HG03432 (cell line): ENCODE measurements at regions not wholly inside any gene's neighbourhood (a gene's known extent, or its start where the extent isn't known, plus 50 kb on each side); places are given as distances from the start of the nearest gene placed in this dataset.

Experiments
- ATAC-seq: cut with Tn5 transposase; IDR thresholded peaks from one replicate; pipeline ENCODE4 v1.9.1; 2021; ENCODE audit warnings: mild to moderate bottlenecking, moderate library complexity; ENCODE audit not compliant: unreplicated experiment

DNA sequence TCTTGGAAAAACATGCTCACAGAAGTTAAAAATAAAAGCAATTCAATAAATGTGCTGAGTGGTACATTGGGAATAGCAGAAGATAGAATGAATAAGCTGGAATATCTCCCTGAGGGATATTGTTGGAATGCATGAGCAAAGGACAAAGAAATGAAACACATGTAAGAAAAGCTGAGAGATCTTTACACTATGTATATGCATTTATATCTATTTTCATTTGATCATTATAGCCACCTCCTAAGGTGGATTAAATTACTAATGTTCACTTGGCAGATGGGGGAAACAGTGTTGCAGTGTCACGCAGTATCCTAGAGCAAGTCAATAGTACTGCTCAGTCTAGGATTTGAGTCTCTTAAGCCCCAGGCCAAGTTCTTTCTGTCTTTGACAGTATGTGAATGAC is 542.0 kb upstream of the MARCKS start:
- no peak for ATAC-seq

DNA sequence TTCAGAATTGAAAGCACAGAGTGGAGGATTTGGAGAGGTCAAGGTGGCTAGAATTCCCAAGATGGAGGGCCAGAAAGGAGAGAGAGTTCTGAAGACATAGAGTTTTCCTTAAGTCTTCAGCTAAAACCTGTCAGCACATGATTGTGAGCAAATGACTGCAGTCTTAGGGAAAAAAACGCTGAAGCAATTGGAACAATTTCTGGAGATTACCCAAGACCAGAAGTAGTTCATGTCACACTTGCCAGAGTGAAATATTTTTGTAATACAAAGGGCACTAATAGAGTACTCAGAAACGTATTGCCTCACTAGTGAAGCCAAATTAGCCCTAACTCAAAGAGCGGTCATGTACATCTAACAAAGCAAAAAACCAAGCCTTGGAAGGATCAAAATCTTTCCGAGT is 541.3 kb upstream of the MARCKS start:
- no peak for ATAC-seq

DNA sequence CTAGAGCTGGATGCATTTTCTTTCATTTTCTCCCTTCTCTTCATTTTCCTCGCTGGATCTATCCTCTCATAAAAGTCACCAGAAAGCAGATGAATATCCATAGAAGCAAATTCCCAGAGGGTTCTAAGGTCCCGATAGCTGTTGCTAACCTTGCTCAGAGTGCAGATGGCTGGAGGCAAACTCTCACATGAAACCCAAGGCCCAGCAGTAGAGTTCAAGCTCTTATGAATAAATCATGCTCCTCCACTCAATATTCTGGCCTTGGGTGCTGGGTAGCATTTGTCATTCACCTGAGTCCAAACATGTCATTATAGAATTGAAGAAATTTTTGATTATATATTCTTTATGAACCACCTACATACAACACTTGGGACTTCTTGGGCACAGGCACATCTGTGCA is 539.7 kb upstream of the MARCKS start:
- ATAC-seq, result no peak

DNA sequence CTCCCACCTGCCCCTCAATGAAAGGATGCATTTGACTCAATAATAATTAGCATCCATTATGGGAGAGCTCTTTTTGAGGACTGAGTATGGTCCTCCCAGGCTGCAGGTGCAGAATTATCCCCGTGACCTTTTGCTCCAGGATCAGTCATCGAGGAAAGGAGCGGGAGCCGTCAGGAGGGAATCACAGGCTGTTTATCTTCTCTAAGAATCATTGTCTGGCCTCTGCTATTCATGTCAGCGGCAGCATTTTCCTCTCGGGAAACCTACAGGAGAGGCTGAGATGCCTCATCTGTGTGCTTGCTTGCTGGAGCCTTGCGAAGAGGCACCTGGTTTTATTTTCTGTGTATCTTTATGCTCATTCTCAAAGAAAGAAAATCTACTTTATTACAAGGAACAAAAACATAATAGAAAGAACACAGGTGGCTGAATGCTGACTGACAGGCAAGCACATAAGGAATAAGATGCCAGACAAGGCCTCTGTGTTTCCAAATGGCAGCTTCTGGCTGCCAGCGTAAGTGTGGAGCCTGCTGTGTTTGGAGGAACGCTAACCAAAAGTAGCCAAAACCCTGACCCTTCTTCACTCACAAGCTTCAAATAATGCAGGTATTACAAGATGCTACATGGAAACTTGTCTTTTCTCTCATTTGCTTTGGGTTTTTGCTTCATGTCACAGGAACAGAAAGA is 539.1 kb upstream of the MARCKS start:
- no peak for ATAC-seq

DNA sequence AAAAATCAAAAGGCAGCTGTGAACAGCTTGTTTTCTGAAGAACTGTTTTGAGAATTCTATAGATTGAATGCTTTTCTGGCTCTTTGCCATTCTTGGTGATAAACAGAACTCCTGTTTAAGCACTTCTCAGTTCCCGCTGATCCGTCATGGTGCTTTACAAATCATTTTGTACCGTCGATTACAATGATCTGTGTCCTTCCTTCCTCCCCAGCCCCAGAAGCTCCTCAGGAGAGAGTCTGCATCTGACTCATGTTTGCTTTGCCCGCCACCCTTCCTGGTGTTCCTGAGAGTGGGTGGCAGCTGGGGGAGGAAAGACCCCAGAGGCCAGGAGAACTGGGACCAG is 538.6 kb upstream of the MARCKS start:
- ATAC-seq, result no peak

DNA sequence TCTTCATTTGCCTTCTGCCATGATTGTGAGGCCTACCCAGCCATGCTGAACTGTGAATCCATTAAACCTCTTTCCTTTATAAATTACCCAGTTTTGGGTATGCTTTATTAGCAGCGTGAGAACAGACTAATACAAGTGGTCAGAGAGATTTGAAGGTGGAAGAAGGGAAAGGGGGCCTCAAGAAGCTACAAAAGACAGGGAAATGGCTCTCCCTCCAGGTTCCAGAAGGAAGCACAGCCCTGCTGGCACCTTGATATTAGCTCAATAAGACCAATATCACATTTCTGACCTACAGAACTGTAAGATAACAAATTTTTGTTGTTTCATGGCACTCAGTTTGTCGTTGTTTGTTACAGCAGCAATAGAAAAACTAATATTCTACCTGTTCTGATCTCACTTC is 536.5 kb upstream of the MARCKS start:
- ATAC-seq, result no peak

DNA sequence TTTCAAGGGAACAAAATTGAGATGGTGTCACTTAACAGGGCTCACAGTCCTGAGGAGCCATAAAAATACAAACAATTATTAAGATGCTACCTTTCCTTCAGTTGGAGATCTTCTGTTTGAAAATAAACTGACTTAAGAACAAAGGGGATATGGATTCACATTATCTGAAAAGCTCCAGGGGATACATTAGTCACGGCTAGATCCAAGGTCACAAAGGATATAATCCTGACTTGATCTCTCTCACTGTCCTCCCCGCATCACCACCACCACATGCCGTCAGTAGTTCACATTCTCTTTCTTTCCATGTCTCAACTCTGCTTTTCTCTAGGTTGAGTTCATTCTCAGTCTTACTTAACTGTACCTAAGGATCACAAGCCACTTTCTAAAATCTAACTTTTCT is 530.4 kb upstream of the MARCKS start:
- ATAC-seq, result no peak

DNA sequence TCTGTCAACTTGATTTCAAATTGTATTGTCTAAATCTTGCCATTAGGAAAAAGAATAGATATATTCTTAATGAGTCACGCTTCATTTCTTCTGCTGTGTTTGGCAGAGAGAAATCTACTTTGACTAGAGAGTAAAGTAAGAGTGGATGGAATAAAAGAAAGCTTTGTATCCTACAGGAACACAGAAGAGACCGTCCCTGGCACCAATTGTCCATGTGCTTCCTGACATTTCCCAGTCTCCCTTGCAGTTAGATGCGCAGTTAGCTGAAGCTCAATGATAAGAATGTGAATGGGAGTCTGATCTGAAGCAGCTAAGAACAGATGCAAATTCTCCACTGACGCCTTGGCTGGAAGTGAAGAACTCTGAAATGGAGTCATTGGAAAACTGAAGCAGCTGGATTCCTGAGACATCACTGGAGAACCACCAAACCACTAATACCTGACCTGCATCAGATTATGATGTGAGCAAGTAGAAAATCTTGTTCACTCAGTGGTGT is 528.2 kb upstream of the MARCKS start:
- ATAC-seq, result no peak

DNA sequence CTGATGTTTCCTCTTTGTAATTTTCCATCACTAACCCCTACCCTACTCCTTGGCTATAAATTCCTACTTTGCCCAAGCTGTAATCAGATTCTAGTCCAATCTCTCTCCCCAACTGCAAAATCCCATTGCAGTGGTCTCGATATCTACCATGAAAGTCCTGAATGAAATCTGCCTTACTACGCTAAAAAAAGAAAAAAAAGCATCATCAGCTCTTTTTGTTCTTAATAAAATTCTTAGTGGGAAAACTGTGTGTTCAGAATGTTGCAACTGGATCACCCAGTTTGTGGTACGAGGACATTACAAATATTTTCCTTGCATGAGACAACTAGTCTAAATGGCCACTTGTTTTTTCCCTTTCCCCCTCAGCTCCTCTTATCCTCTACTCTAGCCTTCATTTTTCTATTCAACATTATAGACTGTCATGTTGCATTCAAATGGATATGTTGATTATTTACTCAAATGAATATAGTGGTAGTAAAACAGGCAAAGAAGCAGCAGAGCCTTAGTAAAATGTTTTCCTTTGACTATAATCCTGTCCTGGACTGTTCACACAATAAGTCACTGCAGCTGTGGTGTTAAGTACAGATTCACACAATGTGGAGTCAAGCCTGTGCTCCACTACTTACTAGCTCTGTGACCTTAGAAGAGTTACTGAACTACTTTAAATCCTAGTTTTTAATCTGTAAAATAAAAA is 527.1 kb upstream of the MARCKS start:
- ATAC-seq, result no peak

DNA sequence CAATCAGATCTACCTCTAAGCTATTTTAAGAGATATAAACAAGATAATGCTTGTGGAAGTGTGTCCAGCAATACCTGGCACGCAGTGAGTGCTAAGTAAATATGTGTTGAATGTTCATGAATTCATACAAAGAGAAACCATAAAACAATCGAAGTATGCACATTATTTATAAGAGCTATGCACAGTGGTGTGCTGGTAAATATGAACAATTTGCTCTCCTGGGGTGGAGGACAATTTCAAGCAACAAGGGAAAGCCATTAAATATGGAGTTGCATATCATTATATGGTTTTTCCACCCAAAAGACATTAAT is 526.6 kb upstream of the MARCKS start:
- ATAC-seq, result no peak

DNA sequence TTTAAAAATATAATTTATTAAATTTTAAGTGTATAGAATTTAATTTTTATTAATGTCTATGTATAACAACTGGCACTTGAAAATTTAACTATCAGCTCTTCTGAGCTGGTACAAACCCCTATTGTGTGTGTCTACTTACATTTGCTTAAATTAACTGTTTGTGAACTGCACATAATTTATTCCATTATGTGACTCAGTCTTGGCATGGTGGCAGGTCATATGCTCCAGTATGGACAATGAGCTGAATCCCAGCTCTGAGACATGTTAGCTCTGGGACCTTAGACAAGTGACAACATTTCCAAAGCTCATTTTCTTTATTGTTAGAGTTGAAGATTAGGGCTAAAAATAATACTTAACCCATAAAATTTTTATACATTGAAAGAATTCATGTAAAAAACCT is 526.1 kb upstream of the MARCKS start:
- no peak for ATAC-seq

DNA sequence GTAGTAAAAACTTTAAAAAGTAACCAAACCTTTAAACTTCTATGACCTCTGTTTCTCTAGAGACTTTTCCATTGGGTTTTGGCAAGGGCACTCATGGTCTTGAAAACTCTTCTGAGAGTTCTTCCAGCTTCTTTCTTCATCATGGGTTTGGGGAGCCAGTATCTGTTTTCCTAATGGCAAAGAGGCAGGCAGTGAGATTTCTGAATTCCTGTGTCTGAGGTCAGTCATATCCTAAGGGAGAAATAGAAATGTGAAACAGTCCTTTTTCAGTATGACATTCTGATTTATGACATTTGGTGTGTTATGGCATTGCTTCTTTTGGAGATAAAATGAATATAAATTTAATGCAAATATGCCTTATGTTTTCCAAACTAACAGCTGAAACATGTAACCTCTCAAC is 518.5 kb upstream of the MARCKS start:
- no peak for ATAC-seq

DNA sequence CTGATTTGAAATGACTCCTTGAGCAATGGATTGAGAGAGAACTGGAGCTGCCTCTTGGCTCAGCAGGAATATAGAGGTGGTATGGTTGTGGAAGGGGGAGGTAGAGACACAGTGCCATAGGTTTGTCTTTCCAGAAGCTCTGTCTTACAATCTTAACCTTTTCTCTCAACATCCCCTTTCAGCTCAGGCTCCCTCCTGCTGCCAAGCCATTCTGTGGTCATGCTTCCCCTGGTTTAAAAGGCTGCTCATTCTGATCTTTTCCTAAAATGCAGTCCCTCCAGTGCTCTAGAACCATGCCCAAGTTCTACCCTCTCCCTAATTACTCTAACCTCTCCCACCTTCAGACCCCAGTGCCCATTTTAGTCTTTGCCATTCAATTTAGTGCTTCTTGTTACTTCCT is 517.9 kb upstream of the MARCKS start:
- ATAC-seq, result no peak

DNA sequence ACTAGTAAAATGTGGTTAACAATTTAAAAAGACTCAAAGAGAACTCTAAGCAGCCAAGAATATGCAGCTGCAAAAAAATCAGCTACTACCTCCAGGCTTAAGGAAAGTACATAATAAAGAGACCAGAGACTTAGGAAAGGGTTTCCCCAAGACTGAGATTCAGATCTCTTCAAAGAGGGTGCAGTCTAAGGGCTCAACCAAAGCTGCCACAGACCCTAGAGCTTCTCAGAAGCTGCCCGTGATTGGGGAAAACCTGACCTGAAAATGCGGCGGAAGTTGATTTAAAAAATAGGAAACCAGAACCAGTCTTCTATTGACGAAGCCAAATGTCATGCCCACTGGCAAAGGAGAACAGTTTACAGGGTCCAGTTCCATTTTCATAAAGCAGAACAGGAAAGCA is 516.8 kb upstream of the MARCKS start:
- no peak for ATAC-seq

DNA sequence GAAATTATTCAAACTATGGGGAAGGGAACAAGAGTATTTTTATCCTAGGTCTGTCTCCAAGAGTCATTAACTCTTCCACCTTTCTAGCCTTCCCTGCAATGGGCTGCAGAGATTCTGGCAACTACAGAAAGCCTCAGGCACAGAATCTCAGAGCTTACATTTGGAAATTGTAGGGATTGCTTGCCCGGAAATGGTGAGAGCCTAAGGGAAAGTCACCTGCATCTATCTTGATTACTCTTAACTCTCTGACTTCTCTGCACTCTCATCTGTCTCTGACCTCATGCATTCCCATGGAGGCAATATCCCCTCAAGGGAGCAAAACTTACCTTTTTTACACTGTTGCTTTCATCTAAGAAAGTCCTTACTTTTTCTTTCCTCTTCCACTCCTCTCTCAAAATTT is 513.2 kb upstream of the MARCKS start:
- no peak for ATAC-seq

DNA sequence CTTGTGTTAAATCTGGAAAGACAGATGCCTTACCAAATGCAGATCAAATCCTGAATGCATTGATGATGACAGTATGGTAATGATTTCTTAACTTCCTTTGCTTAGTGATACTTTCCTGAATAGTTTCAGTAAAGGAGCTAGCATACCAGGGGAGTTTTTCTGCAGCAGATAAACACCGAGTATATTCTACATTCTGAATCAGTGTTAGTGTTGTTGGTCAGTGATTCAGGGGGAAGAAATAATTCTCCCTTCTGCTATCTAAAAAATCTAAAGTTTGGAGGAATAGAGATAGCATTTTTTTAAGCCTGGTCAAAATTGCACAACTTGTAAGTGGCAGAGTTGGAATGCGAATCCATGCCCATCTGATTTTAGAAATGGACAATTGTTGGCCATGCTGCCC is 512.2 kb upstream of the MARCKS start:
- ATAC-seq, result no peak

DNA sequence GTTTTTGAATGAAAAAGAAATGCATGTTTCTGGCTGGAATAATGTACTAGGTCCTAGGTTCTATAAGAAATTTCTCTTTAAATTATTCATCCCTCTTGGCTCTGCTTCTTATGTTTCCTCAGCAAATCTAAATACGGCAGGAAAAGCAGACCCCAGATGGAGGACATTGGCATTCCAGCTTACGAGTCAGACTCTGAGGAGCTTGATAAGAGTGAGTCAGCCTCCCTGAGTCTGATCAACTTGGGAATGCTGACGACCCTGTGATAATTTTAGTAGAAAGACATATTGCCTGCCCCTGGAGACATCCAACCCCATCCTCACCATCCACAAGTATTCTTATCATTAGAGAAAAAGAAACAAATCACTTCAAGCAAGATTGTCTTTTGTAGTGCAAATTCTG is 509.7 kb upstream of the MARCKS start:
- no peak for ATAC-seq

DNA sequence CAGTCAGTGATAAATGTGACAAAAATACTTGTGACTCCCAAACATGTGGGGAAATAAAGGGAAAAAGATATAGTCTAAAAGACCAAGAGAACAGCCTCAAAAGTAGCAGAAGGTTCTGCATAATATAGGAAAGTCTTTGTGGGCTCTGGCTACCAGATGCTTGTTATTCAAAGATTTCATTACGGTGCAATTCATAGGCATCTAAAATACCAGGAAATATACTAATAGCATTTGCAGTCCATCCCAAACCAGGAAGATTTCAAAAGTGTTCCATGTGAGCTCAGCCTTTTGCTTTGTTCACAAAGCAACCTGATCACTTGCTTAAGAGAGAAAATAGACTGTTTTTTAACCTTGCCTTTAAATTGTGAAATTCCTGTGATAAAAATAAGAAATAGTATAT is 506.7 kb upstream of the MARCKS start:
- ATAC-seq, result no peak

DNA sequence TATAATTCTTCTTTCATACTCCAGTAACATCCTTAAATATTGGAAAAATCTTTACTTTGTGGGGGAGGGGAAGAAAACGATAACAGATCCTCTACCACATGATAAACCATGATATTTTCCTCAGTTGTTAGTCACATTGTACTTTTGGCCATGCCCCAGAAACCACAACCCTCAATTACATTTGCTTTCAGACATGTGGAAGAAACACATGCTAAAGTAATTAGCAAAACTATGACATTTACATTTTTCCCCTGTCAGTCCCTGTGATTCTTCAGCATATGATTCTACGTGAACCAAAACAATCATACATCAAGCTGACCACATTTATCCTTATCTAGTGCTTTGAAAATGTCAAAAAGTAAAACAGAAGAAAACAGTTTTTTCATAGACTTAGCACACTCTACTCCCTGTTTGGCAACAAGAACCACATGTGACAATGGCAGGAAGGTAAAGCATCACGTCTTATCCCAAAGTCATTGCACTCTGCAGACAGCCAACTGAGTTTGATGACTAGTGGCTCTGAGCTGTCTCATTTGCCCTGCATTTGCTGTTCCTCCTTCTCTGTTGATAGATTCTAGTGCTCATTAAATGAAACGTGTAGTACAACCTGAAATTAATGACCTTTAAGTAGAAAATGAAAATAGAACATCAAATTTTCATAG is 505.8 kb upstream of the MARCKS start:
- no peak for ATAC-seq

DNA sequence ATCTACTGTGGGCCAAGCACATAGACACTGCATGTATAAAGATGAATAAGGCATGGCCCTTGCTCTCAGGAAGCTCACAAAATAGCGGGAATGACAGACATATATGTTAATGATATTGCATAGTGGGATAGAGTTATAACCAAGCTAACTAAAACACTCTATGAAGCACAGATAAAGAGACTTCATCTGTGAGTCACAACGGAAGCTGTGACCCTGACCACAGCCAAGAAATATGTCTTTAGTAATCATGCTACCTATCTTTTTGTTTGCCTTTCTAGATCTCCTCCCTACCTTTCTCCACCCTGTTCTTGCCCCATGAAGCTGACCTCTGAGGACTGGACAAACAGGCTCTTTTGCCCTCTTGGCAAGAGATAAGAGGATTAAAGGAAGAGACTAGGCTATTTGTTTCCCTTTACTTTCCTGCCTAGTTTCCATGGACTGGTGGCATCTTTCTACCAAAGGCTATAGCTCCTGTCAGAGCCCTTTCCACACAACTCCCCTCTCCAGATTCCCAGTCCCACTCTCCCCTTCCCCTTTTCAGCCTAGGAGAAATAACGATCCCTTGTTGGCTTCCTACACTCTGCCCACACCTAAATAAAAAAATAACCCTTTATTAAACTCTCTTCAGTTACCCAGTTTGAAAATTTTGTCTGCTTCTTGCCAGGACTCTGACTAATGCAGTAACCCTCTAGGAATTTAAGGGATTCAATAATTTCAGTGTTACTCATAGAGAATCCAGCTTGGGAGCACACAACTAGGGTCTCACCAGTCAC is 504.9 kb upstream of the MARCKS start:
- ATAC-seq, result no peak

DNA sequence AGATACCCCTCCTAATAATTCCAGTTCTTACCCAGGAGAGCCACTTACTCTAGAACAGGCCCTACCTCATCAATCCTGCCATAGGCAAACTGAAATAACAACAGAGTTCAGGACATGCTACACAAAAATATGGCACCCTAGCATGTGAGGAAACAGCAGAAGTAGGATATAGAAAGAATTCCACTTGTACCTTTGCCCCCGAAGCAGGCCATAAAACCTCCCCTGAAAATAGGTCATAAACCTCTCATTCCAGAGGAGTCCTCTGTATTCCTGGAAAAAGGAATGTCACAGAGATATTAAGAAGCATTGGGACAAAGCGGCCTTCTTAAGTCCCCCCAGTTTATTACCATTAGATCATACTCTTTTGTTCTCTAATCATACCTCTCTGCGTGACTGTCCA is 504.3 kb upstream of the MARCKS start:
- ATAC-seq, result no peak

DNA sequence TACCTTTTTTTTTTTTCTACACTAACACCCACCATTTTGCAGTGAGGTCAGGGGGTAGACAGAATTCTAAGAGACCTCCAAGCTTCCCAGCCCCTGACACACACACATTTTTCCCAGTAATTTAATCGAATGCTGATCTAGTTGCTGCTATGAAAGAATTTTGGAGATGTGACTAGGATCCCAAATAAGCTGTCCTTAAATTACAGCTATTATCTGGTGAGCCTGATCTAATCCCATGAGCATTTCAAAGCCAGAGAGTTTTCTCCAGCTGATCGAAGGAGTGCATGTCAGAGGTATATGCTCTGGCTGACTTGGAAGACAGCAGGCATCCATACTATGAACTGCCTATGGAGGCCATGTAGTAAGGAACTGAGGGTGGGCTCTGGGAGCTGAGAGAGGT is 503.8 kb upstream of the MARCKS start:
- ATAC-seq, result no peak
